Panc1 (cell line): ENCODE measurements at regions not wholly inside any gene's neighbourhood (a gene's known extent, or its start where the extent isn't known, plus 50 kb on each side); places are given as distances from the start of the nearest gene placed in this dataset.

Experiments used
- POLR2AphosphoS5 ChIP-seq: IDR thresholded peaks from 2 replicates; pipeline ENCODE4 v1.6.1; 2012; ENCODE audit warnings: mild to moderate bottlenecking, low read depth, low read length, moderate library complexity
- TCF7L2 ChIP-seq: IDR thresholded peaks from 2 replicates; pipeline ENCODE4 v1.6.1; 2011; ENCODE audit warnings: mild to moderate bottlenecking, low read depth, low read length, inconsistent platforms

- no peak for TF ChIP-seq TCF7L2
- no peak for TF ChIP-seq POLR2AphosphoS5
These were observed 239.0 kb upstream of the ANKRD30A start for GRCh38 chr10:36886303-36886891.
